ENCODE measurements at regions not wholly inside any gene's neighbourhood (a gene's known extent, or its start where the extent isn't known, plus 50 kb on each side); places are given as distances from the start of the nearest gene placed in this dataset.

GRCh38 chr18:25590456-25590855, 238.5 kb upstream of the ZNF521 start:
- TF ChIP-seq CTCF (IDR thresholded peaks at IDR 0.05) (no peak), POLR2AphosphoS5 (IDR thresholded peaks at IDR 0.05) (no peak)
